Endothelial cell of umbilical vein (primary cell): ENCODE measurements at regions not wholly inside any gene's neighbourhood (a gene's known extent, or its start where the extent isn't known, plus 50 kb on each side); places are given as distances from the start of the nearest gene placed in this dataset.

Experiments
- BruUV-seq: library from RNA; stranded (reverse); fragments of 400-500 nt; replicated peaks from 2 replicates; lab custom pipeline; 2021; lab: Mats Ljungman, UMichigan
- CTCF ChIA-PET: fragments of 300-600, 350-600 bp; sonication (Branson Sonifier 250); formaldehyde crosslinking; loops from one replicate; lab custom pipeline; 2021; ENCODE audit warnings: antibody characterized with exemption, inconsistent platforms; lab: Charles Lee
- POLR2A ChIA-PET: fragments of 300-600, 350-600 bp; sonication (Branson Sonifier 250); formaldehyde crosslinking; loops from one replicate; lab custom pipeline; 2021; ENCODE audit warnings: antibody characterized with exemption, inconsistent platforms; lab: Charles Lee
- DNase-seq: peaks from one replicate; pipeline ENCODE4 v3.0.0-alpha.2; 2011; ENCODE audit warnings: low read depth, low spot score
- FAIRE-seq: peaks from 2 replicates; lab custom pipeline; 2011; peaks lifted over from hg19 to GRCh38; lab: Jason Lieb, UNC
- H2AFZ ChIP-seq: 2 replicates; pipeline ENCODE4 v1.6.0; 2012; ENCODE audit warnings: low read depth, low read length, control low read depth, inconsistent platforms
- H3K27ac ChIP-seq: 2 replicates; pipeline ENCODE4 v1.5.1; 2011; ENCODE audit warnings: low read depth, mild to moderate bottlenecking, control low read depth, low read length, moderate library complexity; ENCODE audit not compliant: insufficient read depth
- H3K27me3 ChIP-seq, 2 experiments: 2 replicates each; pipeline versions ENCODE4 v1.6.0 to v1.6.1; 2011; ENCODE audit warnings: low read length in 2 of 2, mixed read lengths in 1 of 2; ENCODE audit not compliant: control insufficient read depth in 2 of 2, insufficient read depth in 2 of 2
- H3K36me3 ChIP-seq, 2 experiments: 2 replicates in 1 of 2; 3 replicates in 1 of 2; pipeline ENCODE4 v1.5.1; 2011; ENCODE audit warnings: low read length in 2 of 2, mild to moderate bottlenecking in 1 of 2, moderate library complexity in 1 of 2; ENCODE audit not compliant: control insufficient read depth in 2 of 2, insufficient read depth in 2 of 2; ENCODE audit errors: extremely low read depth in 1 of 2
- H3K4me1 ChIP-seq: 3 replicates; pipeline ENCODE4 v1.5.1; 2011; ENCODE audit warnings: mild to moderate bottlenecking, low read length; ENCODE audit not compliant: control insufficient read depth, insufficient read depth; ENCODE audit errors: extremely low read depth
- H3K4me2 ChIP-seq: 2 replicates; pipeline ENCODE4 v1.6.1; 2011; ENCODE audit warnings: low read length, control low read depth, mixed read lengths; ENCODE audit not compliant: insufficient read depth
- H3K4me3 ChIP-seq, 3 experiments: fragments of 200-600 bp in 1 of 3; sonication (generic), shearing (Covaris generic) in 1 of 3; replicated peaks in 1 of 3; 2 replicates each; pipeline ENCODE4 v1.5.1; 2011 to 2016; ENCODE audit warnings: control low read depth in 3 of 3, low read length in 3 of 3, mild to moderate bottlenecking in 2 of 3, inconsistent platforms in 1 of 3, low read depth in 1 of 3, moderate library complexity in 1 of 3; ENCODE audit not compliant: insufficient read depth in 1 of 3
- H3K79me2 ChIP-seq: 2 replicates; pipeline ENCODE4 v1.6.0; 2012; ENCODE audit warnings: low read length, inconsistent platforms; ENCODE audit not compliant: control insufficient read depth, insufficient read depth
- H3K9ac ChIP-seq: replicated peaks from 2 replicates; pipeline ENCODE3; 2011; ENCODE audit warnings: low read length, control low read depth; ENCODE audit not compliant: insufficient read depth; ENCODE audit errors: extremely low read depth
- H3K9me1 ChIP-seq: replicated peaks from 3 replicates; pipeline ENCODE4 v1.6.0; 2011; ENCODE audit warnings: mild to moderate bottlenecking, low read length; ENCODE audit not compliant: control insufficient read depth, insufficient read depth; ENCODE audit errors: extremely low read depth
- H3K9me3 ChIP-seq: replicated peaks from 2 replicates; pipeline ENCODE4 v1.5.1; 2012; ENCODE audit warnings: low read length, inconsistent platforms; ENCODE audit not compliant: control insufficient read depth, insufficient read depth
- H4K20me1 ChIP-seq: replicated peaks from 2 replicates; pipeline ENCODE3; 2011; ENCODE audit warnings: mild to moderate bottlenecking, low read length; ENCODE audit not compliant: control insufficient read depth, insufficient read depth; ENCODE audit errors: extremely low read depth
- EZH2 ChIP-seq: IDR thresholded peaks from 2 replicates; pipeline ENCODE4 v1.6.1; 2012; ENCODE audit warnings: borderline replicate concordance, low read depth, mild to moderate bottlenecking, moderate library complexity, low read length, inconsistent platforms; ENCODE audit not compliant: severe bottlenecking
- FOS ChIP-seq: IDR thresholded peaks from 2 replicates; pipeline ENCODE4 v1.6.1; 2011; ENCODE audit warnings: mild to moderate bottlenecking, low read length, moderate library complexity, borderline replicate concordance; ENCODE audit not compliant: insufficient read depth
- GATA2 ChIP-seq: IDR thresholded peaks from 2 replicates; pipeline ENCODE4 v1.7.0; 2011; ENCODE audit warnings: low read depth, mild to moderate bottlenecking, moderate library complexity, mixed read lengths, low read length; ENCODE audit not compliant: insufficient read length, insufficient read depth
- JUN ChIP-seq: IDR thresholded peaks from 2 replicates; pipeline ENCODE4 v1.6.1; 2011; ENCODE audit warnings: borderline replicate concordance, low read depth; ENCODE audit not compliant: insufficient read length, insufficient read depth
- MAX ChIP-seq: IDR thresholded peaks from 2 replicates; pipeline ENCODE4 v1.6.1; 2011; ENCODE audit not compliant: insufficient read depth, insufficient read length
- MYC ChIP-seq: IDR thresholded peaks from one replicate; pipeline ENCODE4 v1.6.1; 2011; ENCODE audit warnings: mild to moderate bottlenecking, low read depth, low read length
- POLR2A ChIP-seq: IDR thresholded peaks from 2 replicates; pipeline ENCODE4 v1.6.1; 2012; ENCODE audit warnings: low read depth, mild to moderate bottlenecking, control low read depth, low read length
- POLR2AphosphoS5 ChIP-seq: IDR thresholded peaks from 2 replicates; pipeline ENCODE4 v1.6.1; 2012; ENCODE audit warnings: low read depth, mild to moderate bottlenecking, control low read depth, low read length, moderate library complexity; ENCODE audit not compliant: insufficient read depth
- dilution Hi-C: fragments of 300-500 bp; cut with MboI; formaldehyde crosslinking; loops from one replicate; pipeline ENCODE4 v1.15.0; 2019; ENCODE audit warnings: low sequenced_read_pairs; ENCODE audit not compliant: extremely low pct_ligation_motif_present
- intact Hi-C: fragments of 100-400 bp; cut with micrococcal nuclease; formaldehyde crosslinking; loops from one replicate; pipeline ENCODE4 v1.10.0; 2022
- TF ChIP-seq, protein P1 (sequence below), 2 donors: IDR thresholded peaks; 1 replicate in 1 of 2; 2 replicates in 1 of 2; pipeline ENCODE4 v1.5.1; 2011; ENCODE audit warnings: low read length in 2 of 2, mild to moderate bottlenecking in 2 of 2, moderate library complexity in 2 of 2, control low read depth in 1 of 2, inconsistent platforms in 1 of 2, low read depth in 1 of 2; ENCODE audit not compliant: insufficient read depth in 1 of 2; ENCODE audit errors: extremely low read depth in 1 of 2

- FAIRE-seq, result no peak
- Histone ChIP-seq H4K20me1 (no peaks in the 10 kb centered on the region), H2AFZ (no peak overlapping the region), H3K9ac (no peak overlapping the region), H3K36me3 (no peaks in the 10 kb centered on the region), H3K9me3 (no peaks in the 10 kb centered on the region), H3K4me2 (no peak overlapping the region), H3K4me1 (no peaks in the 10 kb centered on the region), H3K79me2 (no peaks in the 10 kb centered on the region), H3K27ac (no peak overlapping the region), H3K4me3 (no peak overlapping the region), H3K27me3 (no peaks in the 10 kb centered on the region), H3K9me1 (no peaks in the 10 kb centered on the region)
- no TSS peak for BruUV-seq
- DNase-seq, result no peak
- no peak for TF ChIP-seq POLR2AphosphoS5
- TF ChIP-seq, protein P1, sequence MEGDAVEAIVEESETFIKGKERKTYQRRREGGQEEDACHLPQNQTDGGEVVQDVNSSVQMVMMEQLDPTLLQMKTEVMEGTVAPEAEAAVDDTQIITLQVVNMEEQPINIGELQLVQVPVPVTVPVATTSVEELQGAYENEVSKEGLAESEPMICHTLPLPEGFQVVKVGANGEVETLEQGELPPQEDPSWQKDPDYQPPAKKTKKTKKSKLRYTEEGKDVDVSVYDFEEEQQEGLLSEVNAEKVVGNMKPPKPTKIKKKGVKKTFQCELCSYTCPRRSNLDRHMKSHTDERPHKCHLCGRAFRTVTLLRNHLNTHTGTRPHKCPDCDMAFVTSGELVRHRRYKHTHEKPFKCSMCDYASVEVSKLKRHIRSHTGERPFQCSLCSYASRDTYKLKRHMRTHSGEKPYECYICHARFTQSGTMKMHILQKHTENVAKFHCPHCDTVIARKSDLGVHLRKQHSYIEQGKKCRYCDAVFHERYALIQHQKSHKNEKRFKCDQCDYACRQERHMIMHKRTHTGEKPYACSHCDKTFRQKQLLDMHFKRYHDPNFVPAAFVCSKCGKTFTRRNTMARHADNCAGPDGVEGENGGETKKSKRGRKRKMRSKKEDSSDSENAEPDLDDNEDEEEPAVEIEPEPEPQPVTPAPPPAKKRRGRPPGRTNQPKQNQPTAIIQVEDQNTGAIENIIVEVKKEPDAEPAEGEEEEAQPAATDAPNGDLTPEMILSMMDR (IDR thresholded peaks at IDR 0.05; ENCODE audit: extremely low read depth in 1 of 2, insufficient read depth in 1 of 2, low read depth in 1 of 2, low read length in 2 of 2), result no peak
- no peak for TF ChIP-seq JUN
- TF ChIP-seq MAX, result no peak
- no peak for TF ChIP-seq EZH2
- TF ChIP-seq MYC, result no peak
- TF ChIP-seq GATA2, result no peak
- TF ChIP-seq FOS, result no peak
- TF ChIP-seq POLR2A, result no peak
- intact Hi-C loops, result no loop called here
- ChIA-PET CTCF (no interaction called here), POLR2A (no interaction called here)
- dilution Hi-C loops, result no loop called here
These were observed 1258.9 kb downstream of the EFNB2 start for GRCh38 chr13:105276571-105276970.
